ENCODE measurements at regions not wholly inside any gene's neighbourhood (a gene's known extent, or its start where the extent isn't known, plus 50 kb on each side); places are given as distances from the start of the nearest gene placed in this dataset.

- Histone ChIP-seq H3K27me3 (ENCODE audit: control insufficient read depth, insufficient read depth, low read length) (no peaks in the 10 kb centered on the region; the same call in 1 of the 2 replicates), H3K27ac (ENCODE audit: low read depth, low read length) (no peak overlapping the region), H3K36me3 (ENCODE audit: control insufficient read depth, insufficient read depth, low read length) (no peaks in the 10 kb centered on the region), H3K9me3 (ENCODE audit: control insufficient read depth, insufficient read depth, low read depth, low read length) (peaks cover 5% of the 10 kb centered on the region), H3K4me3 (ENCODE audit: low read depth, low read length) (no peak overlapping the region), H3K9ac (ENCODE audit: low read length) (no peak overlapping the region), H3K4me1 (ENCODE audit: control insufficient read depth, insufficient read depth, low read length) (no peaks in the 10 kb centered on the region)
These were observed 246.5 kb downstream of the PPP1R2C start for GRCh38 chrX:42531441-42531840.

GRCh38 chrX:42530027-42530426 is 247.9 kb downstream of the PPP1R2C start:
- H3K4me1 ChIP-seq (ENCODE audit: control insufficient read depth, insufficient read depth, low read length): no peaks in the 10 kb centered on the region
- H3K27me3 ChIP-seq (ENCODE audit: control insufficient read depth, insufficient read depth, low read length): no peaks in the 10 kb centered on the region; the same call in 1 of the 2 replicates
- H3K9me3 ChIP-seq (ENCODE audit: control insufficient read depth, insufficient read depth, low read depth, low read length): peaks cover 5% of the 10 kb centered on the region
- H3K4me3 ChIP-seq (ENCODE audit: low read depth, low read length): no peak overlapping the region
- H3K36me3 ChIP-seq (ENCODE audit: control insufficient read depth, insufficient read depth, low read length): no peaks in the 10 kb centered on the region
- H3K9ac ChIP-seq (ENCODE audit: low read length): no peak overlapping the region
- no peak overlapping the region for H3K27ac ChIP-seq (ENCODE audit: low read depth, low read length)

- Histone ChIP-seq H3K4me1 (ENCODE audit: control insufficient read depth, insufficient read depth, low read length) (no peaks in the 10 kb centered on the region), H3K9me3 (ENCODE audit: control insufficient read depth, insufficient read depth, low read depth, low read length) (no peaks in the 10 kb centered on the region), H3K36me3 (ENCODE audit: control insufficient read depth, insufficient read depth, low read length) (no peaks in the 10 kb centered on the region), H3K27me3 (ENCODE audit: control insufficient read depth, insufficient read depth, low read length) (no peaks in the 10 kb centered on the region; the same call in 1 of the 2 replicates), H3K4me3 (ENCODE audit: low read depth, low read length) (no peak overlapping the region), H3K9ac (ENCODE audit: low read length) (no peak overlapping the region), H3K27ac (ENCODE audit: low read depth, low read length) (no peak overlapping the region)
These were observed 253.6 kb downstream of the PPP1R2C start for GRCh38 chrX:42524379-42524778.

- Histone ChIP-seq H3K27ac (ENCODE audit: low read depth, low read length) (no peak overlapping the region), H3K4me3 (ENCODE audit: low read depth, low read length) (no peak overlapping the region)
These were observed 258.2 kb downstream of the PPP1R2C start for GRCh38 chrX:42519666-42520231.

GRCh38 chrX:42515939-42516338 is 262.0 kb downstream of the PPP1R2C start:
- peaks cover 4% of the 10 kb centered on the region; the same call in 1 of the 2 replicates for H3K9me3 ChIP-seq (ENCODE audit: control insufficient read depth, insufficient read depth, low read depth, low read length)

More at GRCh38 chrX:42519666-42520231, 258.2 kb downstream of the PPP1R2C start:
- Histone ChIP-seq H3K9ac (ENCODE audit: low read length) (no peak overlapping the region), H3K27me3 (ENCODE audit: control insufficient read depth, insufficient read depth, low read length) (no peaks in the 10 kb centered on the region; the same call in 1 of the 2 replicates), H3K4me1 (ENCODE audit: control insufficient read depth, insufficient read depth, low read length) (no peaks in the 10 kb centered on the region), H3K9me3 (ENCODE audit: control insufficient read depth, insufficient read depth, low read depth, low read length) (no peaks in the 10 kb centered on the region), H3K36me3 (ENCODE audit: control insufficient read depth, insufficient read depth, low read length) (no peaks in the 10 kb centered on the region)

GRCh38 chrX:42505016-42505415 is 272.9 kb downstream of the PPP1R2C start:
- no peak overlapping the region for H3K27ac ChIP-seq (ENCODE audit: low read depth, low read length)
- H3K4me1 ChIP-seq (ENCODE audit: control insufficient read depth, insufficient read depth, low read length): peaks cover 11% of the 10 kb centered on the region; the same call in 1 of the 2 replicates
- H3K27me3 ChIP-seq (ENCODE audit: control insufficient read depth, insufficient read depth, low read length): no peaks in the 10 kb centered on the region; the same call in 1 of the 2 replicates
- H3K36me3 ChIP-seq (ENCODE audit: control insufficient read depth, insufficient read depth, low read length): no peaks in the 10 kb centered on the region
- H3K4me3 ChIP-seq (ENCODE audit: low read depth, low read length): no peak overlapping the region; the same call in 1 of the 2 replicates
- H3K9me3 ChIP-seq (ENCODE audit: control insufficient read depth, insufficient read depth, low read depth, low read length): peaks cover 8% of the 10 kb centered on the region; the same call in 1 of the 2 replicates
- no peak overlapping the region for H3K9ac ChIP-seq (ENCODE audit: low read length)

More at GRCh38 chrX:42515939-42516338, 262.0 kb downstream of the PPP1R2C start:
- Histone ChIP-seq H3K27me3 (ENCODE audit: control insufficient read depth, insufficient read depth, low read length) (no peaks in the 10 kb centered on the region), H3K27ac (ENCODE audit: low read depth, low read length) (no peak overlapping the region), H3K36me3 (ENCODE audit: control insufficient read depth, insufficient read depth, low read length) (no peaks in the 10 kb centered on the region), H3K4me3 (ENCODE audit: low read depth, low read length) (no peak overlapping the region), H3K9ac (ENCODE audit: low read length) (no peak overlapping the region), H3K4me1 (ENCODE audit: control insufficient read depth, insufficient read depth, low read length) (no peaks in the 10 kb centered on the region)

- H3K9me3 ChIP-seq (ENCODE audit: control insufficient read depth, insufficient read depth, low read depth, low read length): no peaks in the 10 kb centered on the region
- no peak overlapping the region for H3K9ac ChIP-seq (ENCODE audit: low read length)
- no peaks in the 10 kb centered on the region for H3K36me3 ChIP-seq (ENCODE audit: control insufficient read depth, insufficient read depth, low read length)
- H3K4me1 ChIP-seq (ENCODE audit: control insufficient read depth, insufficient read depth, low read length): 0 out of 2 replicates have a peak, but pooled peaks cover 2% of the 10 kb centered on the region
- H3K27ac ChIP-seq (ENCODE audit: low read depth, low read length): no peak overlapping the region
- no peaks in the 10 kb centered on the region; the same call in 1 of the 2 replicates for H3K27me3 ChIP-seq (ENCODE audit: control insufficient read depth, insufficient read depth, low read length)
- no peak overlapping the region for H3K4me3 ChIP-seq (ENCODE audit: low read depth, low read length)
These were observed 278.3 kb downstream of the PPP1R2C start for GRCh38 chrX:42499620-42500019.

GRCh38 chrX:42497356-42497755 is 280.6 kb downstream of the PPP1R2C start:
- Histone ChIP-seq H3K36me3 (ENCODE audit: control insufficient read depth, insufficient read depth, low read length) (no peaks in the 10 kb centered on the region), H3K9me3 (ENCODE audit: control insufficient read depth, insufficient read depth, low read depth, low read length) (no peaks in the 10 kb centered on the region), H3K27me3 (ENCODE audit: control insufficient read depth, insufficient read depth, low read length) (no peaks in the 10 kb centered on the region; the same call in 1 of the 2 replicates), H3K4me3 (ENCODE audit: low read depth, low read length) (no peak overlapping the region), H3K4me1 (ENCODE audit: control insufficient read depth, insufficient read depth, low read length) (no peaks in the 10 kb centered on the region), H3K9ac (ENCODE audit: low read length) (no peak overlapping the region), H3K27ac (ENCODE audit: low read depth, low read length) (no peak overlapping the region)

- H3K9me3 ChIP-seq (ENCODE audit: control insufficient read depth, insufficient read depth, low read depth, low read length): no peaks in the 10 kb centered on the region
- H3K9ac ChIP-seq (ENCODE audit: low read length): no peak overlapping the region
- no peaks in the 10 kb centered on the region for H3K36me3 ChIP-seq (ENCODE audit: control insufficient read depth, insufficient read depth, low read length)
- H3K27ac ChIP-seq (ENCODE audit: low read depth, low read length): no peak overlapping the region
- no peaks in the 10 kb centered on the region for H3K4me1 ChIP-seq (ENCODE audit: control insufficient read depth, insufficient read depth, low read length)
- no peak overlapping the region for H3K4me3 ChIP-seq (ENCODE audit: low read depth, low read length)
- H3K27me3 ChIP-seq (ENCODE audit: control insufficient read depth, insufficient read depth, low read length): peaks cover under 1% of the 10 kb centered on the region; the same call in 1 of the 2 replicates
These were observed 281.7 kb downstream of the PPP1R2C start for GRCh38 chrX:42496239-42496638.

- H3K27me3 ChIP-seq (ENCODE audit: control insufficient read depth, insufficient read depth, low read length): peaks cover 5% of the 10 kb centered on the region; the same call in 1 of the 2 replicates
- no peaks in the 10 kb centered on the region for H3K36me3 ChIP-seq (ENCODE audit: control insufficient read depth, insufficient read depth, low read length)
These were observed 282.8 kb downstream of the PPP1R2C start for GRCh38 chrX:42495139-42495538.

GRCh38 chrX:42491137-42491907 is 286.6 kb downstream of the PPP1R2C start:
- Histone ChIP-seq H3K36me3 (ENCODE audit: control insufficient read depth, insufficient read depth, low read length) (no peaks in the 10 kb centered on the region), H3K4me3 (ENCODE audit: low read depth, low read length) (no peak overlapping the region), H3K27me3 (ENCODE audit: control insufficient read depth, insufficient read depth, low read length) (peaks cover 5% of the 10 kb centered on the region; the same call in 1 of the 2 replicates), H3K4me1 (ENCODE audit: control insufficient read depth, insufficient read depth, low read length) (no peaks in the 10 kb centered on the region), H3K9me3 (ENCODE audit: control insufficient read depth, insufficient read depth, low read depth, low read length) (no peaks in the 10 kb centered on the region), H3K9ac (ENCODE audit: low read length) (no peak overlapping the region), H3K27ac (ENCODE audit: low read depth, low read length) (no peak overlapping the region)

More at GRCh38 chrX:42495139-42495538, 282.8 kb downstream of the PPP1R2C start:
- Histone ChIP-seq H3K9ac (ENCODE audit: low read length) (no peak overlapping the region), H3K4me1 (ENCODE audit: control insufficient read depth, insufficient read depth, low read length) (no peaks in the 10 kb centered on the region), H3K4me3 (ENCODE audit: low read depth, low read length) (no peak overlapping the region), H3K9me3 (ENCODE audit: control insufficient read depth, insufficient read depth, low read depth, low read length) (no peaks in the 10 kb centered on the region), H3K27ac (ENCODE audit: low read depth, low read length) (no peak overlapping the region)
